ENCODE measurements at regions not wholly inside any gene's neighbourhood (a gene's known extent, or its start where the extent isn't known, plus 50 kb on each side); places are given as distances from the start of the nearest gene placed in this dataset.

GRCh38 chr10:62453274-62453673 lies 79.1 kb downstream of the ZNF365 start:
- Histone ChIP-seq H3K9me3 (ENCODE audit: control insufficient read depth in 2 of 2, low read length in 2 of 2) (no peaks in the 10 kb centered on the region), H3K4me1 (ENCODE audit: control insufficient read depth in 2 of 2, insufficient read depth in 2 of 2, low read length in 2 of 2) (no peaks in the 10 kb centered on the region), H3K9ac (ENCODE audit: low read depth in 1 of 2, low read length in 2 of 2) (no peak overlapping the region), H3K36me3 (ENCODE audit: control insufficient read depth in 2 of 2, insufficient read depth in 2 of 2, low read length in 2 of 2) (no peaks in the 10 kb centered on the region), H3K4me3 (ENCODE audit: low read length in 2 of 2) (no peak overlapping the region), H3K27ac (ENCODE audit: low read depth in 2 of 2, low read length in 2 of 2) (no peak overlapping the region), H3K27me3 (ENCODE audit: control insufficient read depth in 2 of 2, insufficient read depth in 2 of 2, low read length in 2 of 2) (no peaks in the 10 kb centered on the region)

- H3K9ac ChIP-seq (ENCODE audit: low read depth in 1 of 2, low read length in 2 of 2): no peak overlapping the region
- no peak overlapping the region for H3K27ac ChIP-seq (ENCODE audit: low read depth in 2 of 2, low read length in 2 of 2)
- H3K4me1 ChIP-seq (ENCODE audit: control insufficient read depth in 2 of 2, insufficient read depth in 2 of 2, low read length in 2 of 2): no peaks in the 10 kb centered on the region
- no peaks in the 10 kb centered on the region for H3K9me3 ChIP-seq (ENCODE audit: control insufficient read depth in 2 of 2, low read length in 2 of 2)
- H3K36me3 ChIP-seq (ENCODE audit: control insufficient read depth in 2 of 2, insufficient read depth in 2 of 2, low read length in 2 of 2): no peaks in the 10 kb centered on the region
- H3K4me3 ChIP-seq (ENCODE audit: low read length in 2 of 2): no peak overlapping the region
- H3K27me3 ChIP-seq (ENCODE audit: control insufficient read depth in 2 of 2, insufficient read depth in 2 of 2, low read length in 2 of 2): no peaks in the 10 kb centered on the region
Observed at GRCh38 chr10:62454687-62455397, 80.7 kb downstream of the ZNF365 start.

- no peaks in the 10 kb centered on the region for H3K4me1 ChIP-seq (ENCODE audit: control insufficient read depth in 2 of 2, insufficient read depth in 2 of 2, low read length in 2 of 2)
- H3K27me3 ChIP-seq (ENCODE audit: control insufficient read depth in 2 of 2, insufficient read depth in 2 of 2, low read length in 2 of 2): no peaks in the 10 kb centered on the region
- H3K27ac ChIP-seq (ENCODE audit: low read depth in 2 of 2, low read length in 2 of 2): no peak overlapping the region
- H3K36me3 ChIP-seq (ENCODE audit: control insufficient read depth in 2 of 2, insufficient read depth in 2 of 2, low read length in 2 of 2): no peaks in the 10 kb centered on the region
- no peaks in the 10 kb centered on the region for H3K9me3 ChIP-seq (ENCODE audit: control insufficient read depth in 2 of 2, low read length in 2 of 2)
- no peak overlapping the region for H3K4me3 ChIP-seq (ENCODE audit: low read length in 2 of 2)
- no peak overlapping the region for H3K9ac ChIP-seq (ENCODE audit: low read depth in 1 of 2, low read length in 2 of 2)
Observed at GRCh38 chr10:62456611-62457101, 82.5 kb downstream of the ZNF365 start.

- no peaks in the 10 kb centered on the region for H3K27me3 ChIP-seq (ENCODE audit: control insufficient read depth in 2 of 2, insufficient read depth in 2 of 2, low read length in 2 of 2)
- no peak overlapping the region for H3K9ac ChIP-seq (ENCODE audit: low read depth in 1 of 2, low read length in 2 of 2)
- H3K27ac ChIP-seq (ENCODE audit: low read depth in 2 of 2, low read length in 2 of 2): no peak overlapping the region
- H3K4me3 ChIP-seq (ENCODE audit: low read length in 2 of 2): no peak overlapping the region
- no peaks in the 10 kb centered on the region for H3K9me3 ChIP-seq (ENCODE audit: control insufficient read depth in 2 of 2, low read length in 2 of 2)
- no peaks in the 10 kb centered on the region for H3K36me3 ChIP-seq (ENCODE audit: control insufficient read depth in 2 of 2, insufficient read depth in 2 of 2, low read length in 2 of 2)
- H3K4me1 ChIP-seq (ENCODE audit: control insufficient read depth in 2 of 2, insufficient read depth in 2 of 2, low read length in 2 of 2): no peaks in the 10 kb centered on the region
Observed at GRCh38 chr10:62457196-62457595, 83.0 kb downstream of the ZNF365 start.

- Histone ChIP-seq H3K9me3 (ENCODE audit: control insufficient read depth in 2 of 2, low read length in 2 of 2) (no peaks in the 10 kb centered on the region), H3K36me3 (ENCODE audit: control insufficient read depth in 2 of 2, insufficient read depth in 2 of 2, low read length in 2 of 2) (no peaks in the 10 kb centered on the region), H3K4me3 (ENCODE audit: low read length in 2 of 2) (no peak overlapping the region), H3K27ac (ENCODE audit: low read depth in 2 of 2, low read length in 2 of 2) (no peak overlapping the region), H3K9ac (ENCODE audit: low read depth in 1 of 2, low read length in 2 of 2) (no peak overlapping the region), H3K4me1 (ENCODE audit: control insufficient read depth in 2 of 2, insufficient read depth in 2 of 2, low read length in 2 of 2) (no peaks in the 10 kb centered on the region), H3K27me3 (ENCODE audit: control insufficient read depth in 2 of 2, insufficient read depth in 2 of 2, low read length in 2 of 2) (no peaks in the 10 kb centered on the region)
Observed at GRCh38 chr10:62457598-62457997, 83.4 kb downstream of the ZNF365 start.

GRCh38 chr10:62459072-62459471 lies 84.9 kb downstream of the ZNF365 start:
- no peaks in the 10 kb centered on the region for H3K4me1 ChIP-seq (ENCODE audit: control insufficient read depth in 2 of 2, insufficient read depth in 2 of 2, low read length in 2 of 2)
- no peak overlapping the region for H3K9ac ChIP-seq (ENCODE audit: low read depth in 1 of 2, low read length in 2 of 2)
- H3K27me3 ChIP-seq (ENCODE audit: control insufficient read depth in 2 of 2, insufficient read depth in 2 of 2, low read length in 2 of 2): no peaks in the 10 kb centered on the region
- H3K4me3 ChIP-seq (ENCODE audit: low read length in 2 of 2): no peak overlapping the region
- H3K27ac ChIP-seq (ENCODE audit: low read depth in 2 of 2, low read length in 2 of 2): no peak overlapping the region
- no peaks in the 10 kb centered on the region for H3K9me3 ChIP-seq (ENCODE audit: control insufficient read depth in 2 of 2, low read length in 2 of 2)
- no peaks in the 10 kb centered on the region for H3K36me3 ChIP-seq (ENCODE audit: control insufficient read depth in 2 of 2, insufficient read depth in 2 of 2, low read length in 2 of 2)

GRCh38 chr10:62459500-62459899 lies 85.3 kb downstream of the ZNF365 start:
- Histone ChIP-seq H3K36me3 (ENCODE audit: control insufficient read depth in 2 of 2, insufficient read depth in 2 of 2, low read length in 2 of 2) (no peaks in the 10 kb centered on the region), H3K4me3 (ENCODE audit: low read length in 2 of 2) (no peak overlapping the region), H3K9ac (ENCODE audit: low read depth in 1 of 2, low read length in 2 of 2) (no peak overlapping the region), H3K9me3 (ENCODE audit: control insufficient read depth in 2 of 2, low read length in 2 of 2) (no peaks in the 10 kb centered on the region), H3K4me1 (ENCODE audit: control insufficient read depth in 2 of 2, insufficient read depth in 2 of 2, low read length in 2 of 2) (no peaks in the 10 kb centered on the region), H3K27ac (ENCODE audit: low read depth in 2 of 2, low read length in 2 of 2) (no peak overlapping the region), H3K27me3 (ENCODE audit: control insufficient read depth in 2 of 2, insufficient read depth in 2 of 2, low read length in 2 of 2) (no peaks in the 10 kb centered on the region)

GRCh38 chr10:62460393-62460792 lies 86.2 kb downstream of the ZNF365 start:
- no peak overlapping the region for H3K4me3 ChIP-seq (ENCODE audit: low read length in 2 of 2)
- no peak overlapping the region for H3K9ac ChIP-seq (ENCODE audit: low read depth in 1 of 2, low read length in 2 of 2)
- no peak overlapping the region for H3K27ac ChIP-seq (ENCODE audit: low read depth in 2 of 2, low read length in 2 of 2)
- no peaks in the 10 kb centered on the region for H3K27me3 ChIP-seq (ENCODE audit: control insufficient read depth in 2 of 2, insufficient read depth in 2 of 2, low read length in 2 of 2)
- no peaks in the 10 kb centered on the region for H3K36me3 ChIP-seq (ENCODE audit: control insufficient read depth in 2 of 2, insufficient read depth in 2 of 2, low read length in 2 of 2)
- H3K4me1 ChIP-seq (ENCODE audit: control insufficient read depth in 2 of 2, insufficient read depth in 2 of 2, low read length in 2 of 2): no peaks in the 10 kb centered on the region
- no peaks in the 10 kb centered on the region for H3K9me3 ChIP-seq (ENCODE audit: control insufficient read depth in 2 of 2, low read length in 2 of 2)

- Histone ChIP-seq H3K4me1 (ENCODE audit: control insufficient read depth in 2 of 2, insufficient read depth in 2 of 2, low read length in 2 of 2) (no peaks in the 10 kb centered on the region), H3K27ac (ENCODE audit: low read depth in 2 of 2, low read length in 2 of 2) (no peak overlapping the region), H3K27me3 (ENCODE audit: control insufficient read depth in 2 of 2, insufficient read depth in 2 of 2, low read length in 2 of 2) (no peaks in the 10 kb centered on the region), H3K36me3 (ENCODE audit: control insufficient read depth in 2 of 2, insufficient read depth in 2 of 2, low read length in 2 of 2) (no peaks in the 10 kb centered on the region), H3K9ac (ENCODE audit: low read depth in 1 of 2, low read length in 2 of 2) (no peak overlapping the region), H3K9me3 (ENCODE audit: control insufficient read depth in 2 of 2, low read length in 2 of 2) (peaks cover 0 to 3% of the 10 kb centered on the region in 2 donors), H3K4me3 (ENCODE audit: low read length in 2 of 2) (no peak overlapping the region)
Observed at GRCh38 chr10:62461120-62461519, 87.0 kb downstream of the ZNF365 start.

- Histone ChIP-seq H3K27me3 (ENCODE audit: control insufficient read depth in 2 of 2, insufficient read depth in 2 of 2, low read length in 2 of 2) (no peaks in the 10 kb centered on the region), H3K9me3 (ENCODE audit: control insufficient read depth in 2 of 2, low read length in 2 of 2) (peaks cover 0 to 3% of the 10 kb centered on the region in 2 donors), H3K4me3 (ENCODE audit: low read length in 2 of 2) (no peak overlapping the region), H3K27ac (ENCODE audit: low read depth in 2 of 2, low read length in 2 of 2) (no peak overlapping the region), H3K4me1 (ENCODE audit: control insufficient read depth in 2 of 2, insufficient read depth in 2 of 2, low read length in 2 of 2) (no peaks in the 10 kb centered on the region), H3K36me3 (ENCODE audit: control insufficient read depth in 2 of 2, insufficient read depth in 2 of 2, low read length in 2 of 2) (no peaks in the 10 kb centered on the region), H3K9ac (ENCODE audit: low read depth in 1 of 2, low read length in 2 of 2) (no peak overlapping the region)
Observed at GRCh38 chr10:62462461-62462860, 88.3 kb downstream of the ZNF365 start.

Measured in mucosa of rectum (tissue), 2 donors.